PC-9 (cell line): ENCODE measurements at regions not wholly inside any gene's neighbourhood (a gene's known extent, or its start where the extent isn't known, plus 50 kb on each side); places are given as distances from the start of the nearest gene placed in this dataset.

Experiments used
- BruUV-seq: library from RNA; stranded (reverse); fragments of 400-500 nt; replicated peaks from 2 replicates; lab custom pipeline; 2021; lab: Mats Ljungman, UMichigan
- CTCF ChIA-PET: fragments of 300-600 bp; sonication (Branson Sonifier 250); formaldehyde crosslinking; loops from one replicate; lab custom pipeline; 2022; ENCODE audit warnings: antibody characterized with exemption; lab: Charles Lee
- POLR2A ChIA-PET: fragments of 300-600 bp; sonication (Branson Sonifier 250); formaldehyde crosslinking; loops from one replicate; lab custom pipeline; 2022; ENCODE audit warnings: antibody characterized with exemption; ENCODE audit not compliant: unreplicated experiment; lab: Charles Lee
- DNase-seq, 2 experiments: peaks; one replicate each; pipeline versions ENCODE4 v3.0.0 to v3.0.0-alpha.2; 2015 to 2022; ENCODE audit warnings: mixed read lengths in 1 of 2
- H2AFZ ChIP-seq: fragments of 200-600 bp; sonication (generic); 2 replicates; pipeline ENCODE4 v1.8.1; 2017; ENCODE audit warnings: antibody characterized with exemption
- H3F3A ChIP-seq: fragments of 200-600 bp; sonication (generic); 2 replicates; pipeline ENCODE4 v1.8.1; 2017; ENCODE audit warnings: antibody characterized with exemption, mild to moderate bottlenecking, low read depth; ENCODE audit not compliant: insufficient read depth
- H3K27ac ChIP-seq: fragments of 200-600 bp; sonication (generic); 2 replicates; pipeline ENCODE4 v1.6.1; 2016; ENCODE audit warnings: mixed run types
- H3K27me3 ChIP-seq: fragments of 200-600 bp; sonication (generic); 2 replicates; pipeline ENCODE4 v1.6.1; 2016; ENCODE audit warnings: low read depth, mixed run types; ENCODE audit not compliant: insufficient read depth
- H3K36me3 ChIP-seq: fragments of 200-600 bp; sonication (generic); 2 replicates; pipeline ENCODE4 v1.6.1; 2016; ENCODE audit warnings: low read depth, mixed run types
- H3K4me1 ChIP-seq: fragments of 200-600 bp; sonication (generic); replicated peaks from 2 replicates; pipeline ENCODE4 v1.6.1; 2016; ENCODE audit warnings: mixed run types; ENCODE audit not compliant: insufficient read depth
- H3K4me2 ChIP-seq: fragments of 200-600 bp; sonication (generic); 2 replicates; pipeline ENCODE4 v1.6.1; 2017; ENCODE audit warnings: mixed run types
- H3K4me3 ChIP-seq: fragments of 200-600 bp; sonication (generic); 2 replicates; pipeline ENCODE4 v1.6.1; 2016; ENCODE audit warnings: mixed run types
- H3K79me2 ChIP-seq: fragments of 200-600 bp; sonication (generic); 2 replicates; pipeline ENCODE4 v1.6.1; 2017; ENCODE audit warnings: low read depth, mixed run types
- H3K9me2 ChIP-seq: fragments of 200-600 bp; sonication (generic); 2 replicates; pipeline ENCODE4 v1.8.1; 2017; ENCODE audit warnings: mild to moderate bottlenecking; ENCODE audit not compliant: insufficient read depth
- H3K9me3 ChIP-seq: fragments of 200-600 bp; sonication (generic); 2 replicates; pipeline ENCODE4 v1.8.1; 2016; ENCODE audit warnings: low read depth; ENCODE audit not compliant: insufficient read depth
- H4K20me1 ChIP-seq: fragments of 200-600 bp; sonication (generic); 2 replicates; pipeline ENCODE4 v1.8.1; 2017; ENCODE audit not compliant: insufficient read depth
- CTCF ChIP-seq: fragments of 200-600 bp; sonication (generic); conservative IDR thresholded peaks from 2 replicates; pipeline ENCODE4 v1.6.1; 2017; ENCODE audit warnings: mixed run types, antibody characterized with exemption, mild to moderate bottlenecking, moderate library complexity
- EZH2 ChIP-seq: fragments of 200-600 bp; sonication (generic); IDR thresholded peaks from 2 replicates; pipeline ENCODE4 v1.8.0; 2017; ENCODE audit warnings: antibody characterized with exemption, low read depth
- intact Hi-C: fragments of 100-400 bp; cut with micrococcal nuclease; formaldehyde crosslinking; loops from one replicate; pipeline ENCODE4 v1.10.0; 2022; ENCODE audit not compliant: unreplicated experiment

- Histone ChIP-seq H3F3A (peaks cover 15% of the 10 kb centered on the region; the same call in 1 of the 2 replicates), H3K79me2 (no peaks in the 10 kb centered on the region), H3K9me3 (no peaks in the 10 kb centered on the region; the same call in 1 of the 2 replicates), H3K4me2 (no peak overlapping the region), H3K27me3 (0 out of 2 replicates have a peak, but pooled peaks cover 6% of the 10 kb centered on the region), H3K27ac (no peak overlapping the region), H3K4me1 (peaks cover 19% of the 10 kb centered on the region), H3K9me2 (no peaks in the 10 kb centered on the region), H4K20me1 (no peaks in the 10 kb centered on the region), H3K4me3 (no peak overlapping the region), H3K36me3 (no peaks in the 10 kb centered on the region), H2AFZ (no peak overlapping the region)
- no peak for DNase-seq
- TF ChIP-seq CTCF, result no peak
- no peak for TF ChIP-seq EZH2
- ChIA-PET POLR2A (no interaction called here), CTCF (no interaction called here)
- intact Hi-C loops, result no loop called here
- no TSS peak for BruUV-seq
These were observed 377.5 kb downstream of the MED10 start for GRCh38 chr5:6000867-6001266.

- Histone ChIP-seq H3K9me3 (peaks cover 17% of the 10 kb centered on the region), H3K27ac (no peak overlapping the region), H3K27me3 (no peaks in the 10 kb centered on the region), H3K9me2 (no peaks in the 10 kb centered on the region), H4K20me1 (no peaks in the 10 kb centered on the region), H3K79me2 (no peaks in the 10 kb centered on the region), H2AFZ (no peak overlapping the region), H3K36me3 (no peaks in the 10 kb centered on the region), H3K4me2 (no peak overlapping the region), H3F3A (no peaks in the 10 kb centered on the region), H3K4me1 (no peaks in the 10 kb centered on the region), H3K4me3 (no peak overlapping the region)
- POLR2A ChIA-PET, result no interaction called here
- TF ChIP-seq EZH2, result no peak
- TF ChIP-seq CTCF, result no peak
- intact Hi-C loops, result no loop called here
- no TSS peak for BruUV-seq
- no peak for DNase-seq
- CTCF ChIA-PET, result no interaction called here
These were observed 382.5 kb downstream of the MED10 start for GRCh38 chr5:5995819-5996218.

- Histone ChIP-seq H3K9me2 (no peaks in the 10 kb centered on the region), H3F3A (no peaks in the 10 kb centered on the region), H3K27me3 (no peaks in the 10 kb centered on the region), H3K9me3 (no peaks in the 10 kb centered on the region), H3K79me2 (no peaks in the 10 kb centered on the region), H3K4me1 (no peaks in the 10 kb centered on the region), H3K4me2 (no peak overlapping the region), H2AFZ (no peak overlapping the region), H3K27ac (no peak overlapping the region), H3K36me3 (no peaks in the 10 kb centered on the region), H4K20me1 (no peaks in the 10 kb centered on the region), H3K4me3 (no peak overlapping the region)
- ChIA-PET CTCF (interaction anchor here (0.7 kb wide), 1 partner anchor 57 kb away, joined by 4 read pairs; no protein-coding TSS in a partner anchor), POLR2A (no interaction called here)
- no peak for DNase-seq
- TF ChIP-seq EZH2 (no peak), CTCF (no peak)
- intact Hi-C loops, result no loop called here
- no TSS peak for BruUV-seq
These were observed 391.7 kb downstream of the MED10 start for GRCh38 chr5:5986492-5987178.
